H1 (cell line): ENCODE measurements at regions not wholly inside any gene's neighbourhood (a gene's known extent, or its start where the extent isn't known, plus 50 kb on each side); places are given as distances from the start of the nearest gene placed in this dataset.

Experiments used
- EP300 ChIP-seq, 2 experiments: IDR thresholded peaks; 1 replicate in 1 of 2; 2 replicates in 1 of 2; pipeline ENCODE4 v1.6.1; 2011 to 2012; ENCODE audit warnings: low read depth in 2 of 2, low read length in 2 of 2, mild to moderate bottlenecking in 2 of 2, borderline replicate concordance in 1 of 2, inconsistent platforms in 1 of 2, moderate library complexity in 1 of 2
- PHF8 ChIP-seq: fragments of 200-600 bp; sonication (generic); conservative IDR thresholded peaks from 2 replicates; pipeline ENCODE4 v1.7.1; 2012; ENCODE audit warnings: low read depth, mild to moderate bottlenecking, inconsistent platforms, low read length, moderate library complexity
- RFX5 ChIP-seq: IDR thresholded peaks from 2 replicates; pipeline ENCODE4 v1.6.1; 2011; ENCODE audit warnings: low read depth, low read length, improper control_type of control experiment, borderline replicate concordance
- SAP30 ChIP-seq: fragments of 300-600 bp; sonication (generic); IDR thresholded peaks from 2 replicates; pipeline ENCODE4 v1.7.1; 2012; ENCODE audit warnings: low read length, moderate library complexity, mild to moderate bottlenecking, inconsistent platforms; ENCODE audit not compliant: insufficient read depth, insufficient replicate concordance
- SIX5 ChIP-seq: IDR thresholded peaks from 2 replicates; pipeline ENCODE4 v1.6.1; 2011; ENCODE audit warnings: mild to moderate bottlenecking, low read depth, low read length
- SP1 ChIP-seq: IDR thresholded peaks from 2 replicates; pipeline ENCODE4 v1.6.1; 2011; ENCODE audit warnings: low read depth, low read length
- TAF1 ChIP-seq: IDR thresholded peaks from 2 replicates; pipeline ENCODE4 v1.6.1; 2011; ENCODE audit warnings: mild to moderate bottlenecking, low read depth, low read length
- ZNF274 ChIP-seq: IDR thresholded peaks from 2 replicates; pipeline ENCODE4 v1.7.0; 2012; ENCODE audit warnings: low read length, borderline replicate concordance; ENCODE audit errors: extremely low read depth

GRCh38 chr3:64915778-64916177, 228.0 kb upstream of the ADAMTS9 start (continued):
- TF ChIP-seq SAP30 (no peak), SIX5 (no peak), ZNF274 (no peak), SP1 (no peak), EP300 (IDR thresholded peaks at IDR 0.05; ENCODE audit: borderline replicate concordance in 1 of 2, low read depth in 2 of 2, low read length in 2 of 2) (no peak), RFX5 (no peak), PHF8 (no peak), TAF1 (no peak)
